ENCODE measurements at regions not wholly inside any gene's neighbourhood (a gene's known extent, or its start where the extent isn't known, plus 50 kb on each side); places are given as distances from the start of the nearest gene placed in this dataset.

DNA sequence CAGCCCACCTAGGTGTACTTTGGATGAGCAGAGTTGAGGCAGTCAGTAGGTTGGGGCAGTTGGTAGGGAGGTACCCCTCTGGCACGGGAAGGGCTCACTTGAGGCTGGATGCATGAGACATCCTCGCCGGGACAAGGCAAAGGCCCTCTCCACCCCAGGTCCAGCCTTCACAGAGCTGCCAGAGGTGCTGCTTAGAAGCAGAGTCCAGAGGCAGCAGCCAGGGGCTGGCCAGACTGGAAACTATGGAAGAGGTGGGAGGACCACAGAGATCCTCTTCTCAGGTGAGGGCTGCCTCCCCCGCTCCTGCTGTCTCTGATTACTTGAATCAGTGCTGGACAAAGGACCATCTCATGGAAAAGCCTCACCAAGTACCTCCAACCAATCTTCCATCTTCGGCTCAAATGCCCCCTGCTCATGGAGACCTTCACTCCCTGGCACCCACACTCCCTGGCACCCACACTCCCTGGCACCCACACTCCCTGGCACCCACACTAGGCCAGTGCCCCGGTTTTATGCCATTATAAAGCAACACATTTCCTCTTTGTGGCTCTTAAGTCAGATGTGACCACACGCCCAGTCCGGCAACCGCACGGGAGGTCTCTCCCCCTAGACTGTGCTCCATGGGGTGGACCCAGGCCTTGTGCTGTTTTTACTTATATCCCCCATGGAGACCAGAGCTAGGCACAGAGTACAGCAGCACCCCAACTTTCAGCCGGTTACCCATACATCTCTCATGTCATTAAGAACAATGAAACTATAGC lies 100.1 kb downstream of the YTHDF1 start:
- no peak for DNase-seq

DNA sequence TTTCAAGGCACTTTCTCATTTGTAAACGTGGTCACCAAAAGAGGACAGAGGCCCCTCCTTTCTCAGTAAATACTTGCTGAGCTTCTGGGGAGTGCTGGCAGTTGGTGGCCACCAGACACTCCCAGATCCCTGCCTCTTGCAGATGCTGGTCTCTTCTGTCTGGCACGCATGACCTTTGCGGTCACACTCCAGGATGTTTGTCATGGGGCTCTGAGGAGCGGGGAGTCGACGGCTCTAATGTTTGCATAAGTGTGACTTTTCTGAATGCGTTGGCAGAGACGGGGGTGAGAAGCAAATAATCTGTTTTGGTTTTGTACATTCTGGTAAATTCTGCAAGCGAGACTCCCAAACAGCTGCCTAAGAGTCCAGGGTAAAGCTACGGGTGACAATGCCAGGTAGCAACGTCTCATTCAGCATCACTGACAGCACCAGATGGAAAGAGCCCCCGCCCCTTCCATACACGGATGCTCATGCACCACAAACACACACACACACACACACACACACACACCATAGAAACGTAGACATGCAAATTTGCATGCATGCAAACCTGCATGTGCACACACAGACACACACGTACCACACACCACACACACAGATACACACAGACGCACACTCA lies 101.1 kb downstream of the YTHDF1 start:
- peak; percentile 46 for DNase-seq

DNA sequence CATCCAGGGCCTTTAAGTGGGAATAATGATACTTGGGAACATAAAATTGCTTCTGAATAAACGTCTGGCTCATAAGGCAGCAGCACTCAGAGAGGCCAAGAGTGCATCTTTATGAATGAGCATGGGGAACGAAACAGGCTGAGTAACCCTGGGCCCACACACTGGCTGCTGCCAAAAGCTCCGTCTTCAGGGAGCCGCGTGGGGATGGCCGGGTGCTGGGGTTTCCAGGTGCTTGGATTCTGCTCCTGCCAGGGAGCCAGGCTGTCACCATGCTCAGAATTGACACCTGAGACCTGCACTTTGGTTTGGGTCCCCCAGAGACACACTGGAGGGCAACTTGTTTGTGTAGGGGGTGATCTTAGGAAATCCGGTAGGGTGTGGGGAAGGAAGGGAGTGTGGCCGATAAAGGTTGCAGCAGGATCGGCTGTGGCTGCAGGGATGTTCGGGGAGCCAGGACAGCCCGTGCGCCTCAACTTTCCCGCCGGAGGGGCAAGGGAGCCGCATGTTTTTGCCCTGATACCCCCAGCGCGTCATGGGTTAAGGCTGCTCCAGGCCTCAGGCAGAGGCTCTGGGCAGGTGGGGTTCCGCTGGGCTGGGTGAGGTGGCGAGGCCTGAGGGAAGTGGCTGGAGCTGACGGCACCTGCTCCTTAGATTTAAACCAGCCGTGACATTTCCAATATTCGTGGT lies 101.8 kb downstream of the YTHDF1 start:
- no peak for DNase-seq

DNA sequence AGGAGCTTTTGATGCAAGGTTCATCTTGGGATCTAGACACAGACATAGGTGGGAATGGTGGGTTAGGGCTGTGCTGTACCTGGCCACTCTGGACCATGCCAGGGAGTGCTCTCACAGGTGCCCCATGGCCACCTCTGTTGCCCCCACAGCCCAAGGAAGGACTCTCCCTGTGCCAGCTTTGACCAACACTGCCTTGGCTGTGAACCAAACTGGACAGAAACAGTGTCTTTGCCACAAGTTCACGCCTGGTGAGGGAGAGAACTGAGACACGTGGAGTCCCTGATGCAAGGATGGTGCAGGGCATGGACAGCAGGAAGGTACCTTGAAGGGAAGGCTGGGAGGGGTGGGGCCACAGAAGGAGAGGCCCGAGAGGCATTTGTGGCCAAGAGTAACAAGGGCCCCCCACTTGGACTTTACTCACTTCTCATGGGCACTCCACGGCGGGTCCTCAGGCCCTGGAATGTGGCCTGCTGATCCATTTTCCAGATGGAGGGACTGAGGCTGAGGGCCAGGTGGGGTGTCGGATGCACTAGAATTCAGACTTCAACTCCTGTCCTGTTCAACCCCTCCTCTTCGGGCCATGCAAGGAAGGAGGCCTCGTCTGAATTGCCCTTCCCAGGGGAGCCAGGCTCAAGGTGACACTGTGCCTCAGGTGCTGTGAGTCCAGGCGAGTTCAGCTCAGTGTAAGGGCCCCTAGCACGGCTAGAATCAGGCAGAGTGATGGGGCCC lies 103.3 kb downstream of the YTHDF1 start:
- no peak for DNase-seq

DNA sequence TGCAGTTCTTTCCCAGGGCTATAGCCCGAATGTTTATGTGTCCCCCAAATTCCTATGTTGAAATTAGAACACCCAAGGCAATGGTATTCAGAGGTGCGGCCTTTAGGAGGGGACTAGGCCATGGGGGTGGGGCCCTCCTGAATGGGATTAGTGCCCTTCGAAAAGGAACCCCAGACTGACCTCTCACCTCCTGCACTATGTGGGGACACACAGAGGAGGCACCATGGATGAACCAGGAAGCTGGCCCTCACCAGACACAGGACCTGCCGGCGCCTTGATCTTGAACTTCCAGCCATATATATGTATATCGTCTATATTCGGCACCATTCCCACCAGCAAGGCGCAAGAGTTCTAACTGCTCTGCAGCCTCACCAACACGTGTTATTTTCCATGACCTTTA lies 101.5 kb upstream of the BHLHE23 start:
- DNase-seq, result no peak

DNA sequence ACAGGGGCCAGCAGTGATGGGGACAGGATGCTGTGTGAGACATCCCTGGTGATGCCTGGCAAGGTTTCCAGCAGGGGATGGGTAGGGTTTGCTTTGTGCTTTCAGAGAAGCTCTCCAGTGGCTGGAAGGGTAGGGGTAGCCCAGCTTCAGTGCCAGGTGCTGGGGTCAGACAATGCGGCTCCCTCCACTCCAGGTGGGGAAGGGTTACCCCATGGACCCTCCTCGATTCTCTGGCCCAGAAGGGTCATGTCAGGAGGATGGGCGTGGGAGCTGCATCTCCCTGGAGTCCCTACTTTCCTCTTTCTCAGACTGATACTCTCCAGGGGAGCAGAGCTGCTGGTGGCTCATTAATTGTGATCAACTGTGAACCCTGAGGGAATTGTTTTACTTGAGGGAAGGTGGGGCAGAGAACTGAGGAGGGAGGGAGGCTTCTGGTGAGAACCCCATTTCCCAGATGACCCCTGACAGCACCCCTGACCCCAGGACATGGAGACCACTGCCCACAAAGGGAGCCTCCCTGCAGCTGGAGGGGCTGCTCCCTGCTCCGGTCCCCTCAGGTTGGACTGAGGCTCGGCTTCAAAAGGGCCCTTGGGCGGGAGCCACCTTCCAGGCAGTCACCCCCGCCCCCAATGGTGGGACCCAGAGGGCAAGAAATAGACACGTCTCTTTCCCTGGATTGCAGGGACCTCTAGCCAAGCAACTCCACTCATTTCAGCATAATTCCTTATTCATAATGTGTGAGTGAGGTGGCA lies 100.9 kb upstream of the BHLHE23 start:
- DNase-seq, result no peak

DNA sequence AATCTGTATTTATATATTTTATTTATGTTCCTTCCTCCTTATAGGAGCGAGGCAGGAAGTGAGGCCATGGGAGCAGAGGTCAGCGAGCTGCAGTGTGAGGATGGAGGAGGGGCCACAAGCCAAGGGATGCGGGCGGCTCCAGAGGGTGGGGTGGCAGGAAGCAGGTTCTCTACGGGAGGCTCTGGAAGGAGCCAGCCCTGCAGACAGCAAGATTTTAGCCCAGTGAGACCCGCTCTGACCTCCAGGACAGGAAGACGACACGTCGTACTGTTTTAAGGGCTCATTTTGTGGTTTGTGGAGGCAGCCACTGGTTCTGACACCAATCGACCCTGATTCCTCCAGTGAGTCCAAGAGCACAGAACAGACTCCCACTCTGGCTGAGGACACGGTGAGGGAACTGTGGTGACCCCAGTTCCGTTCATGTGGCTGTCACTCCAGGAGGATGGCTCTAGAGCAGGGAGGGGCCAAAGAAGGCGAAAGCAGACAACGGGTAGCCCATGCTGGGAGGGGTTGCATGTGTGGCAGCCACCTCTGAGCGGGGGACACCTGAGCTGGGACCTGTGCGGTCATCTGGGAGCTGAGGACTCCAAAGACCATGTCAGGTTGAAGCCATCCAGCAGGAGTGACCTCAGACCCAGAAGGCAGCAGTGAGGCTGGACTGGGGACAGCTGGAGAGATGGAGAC lies 100.1 kb upstream of the BHLHE23 start:
- no peak for DNase-seq

DNA sequence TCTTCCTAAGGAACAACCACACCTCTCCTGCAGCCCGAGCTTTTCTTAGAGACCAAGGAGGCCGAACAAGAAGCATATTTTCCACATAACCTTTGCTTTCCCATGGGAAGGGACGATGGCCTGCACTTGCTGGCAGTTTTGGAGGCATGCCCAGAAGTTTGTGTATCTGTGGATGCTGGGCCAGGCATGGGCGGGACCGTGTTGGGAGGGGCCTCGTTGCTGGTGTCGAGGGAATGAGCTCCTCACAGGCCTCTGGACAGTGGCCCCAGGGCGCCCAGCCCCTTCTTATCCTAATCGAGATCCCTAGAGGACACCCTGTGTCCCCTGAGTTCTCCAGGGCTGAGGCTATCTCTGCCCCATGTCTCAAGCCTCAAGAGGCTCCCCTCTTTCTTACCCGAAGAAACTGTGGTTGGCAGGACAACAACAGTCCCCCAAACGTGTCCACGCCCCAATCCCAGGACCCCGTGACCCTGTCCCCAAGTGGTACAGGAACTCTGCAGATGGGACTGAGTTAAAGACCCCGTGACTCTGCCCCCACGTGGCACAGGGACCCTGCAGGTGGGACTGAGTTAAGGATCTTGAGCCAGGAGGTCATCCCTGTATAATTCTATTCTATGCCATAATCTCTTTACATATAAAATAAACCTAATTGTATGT lies 99.5 kb upstream of the BHLHE23 start:
- peak; percentile 39 for DNase-seq

DNA sequence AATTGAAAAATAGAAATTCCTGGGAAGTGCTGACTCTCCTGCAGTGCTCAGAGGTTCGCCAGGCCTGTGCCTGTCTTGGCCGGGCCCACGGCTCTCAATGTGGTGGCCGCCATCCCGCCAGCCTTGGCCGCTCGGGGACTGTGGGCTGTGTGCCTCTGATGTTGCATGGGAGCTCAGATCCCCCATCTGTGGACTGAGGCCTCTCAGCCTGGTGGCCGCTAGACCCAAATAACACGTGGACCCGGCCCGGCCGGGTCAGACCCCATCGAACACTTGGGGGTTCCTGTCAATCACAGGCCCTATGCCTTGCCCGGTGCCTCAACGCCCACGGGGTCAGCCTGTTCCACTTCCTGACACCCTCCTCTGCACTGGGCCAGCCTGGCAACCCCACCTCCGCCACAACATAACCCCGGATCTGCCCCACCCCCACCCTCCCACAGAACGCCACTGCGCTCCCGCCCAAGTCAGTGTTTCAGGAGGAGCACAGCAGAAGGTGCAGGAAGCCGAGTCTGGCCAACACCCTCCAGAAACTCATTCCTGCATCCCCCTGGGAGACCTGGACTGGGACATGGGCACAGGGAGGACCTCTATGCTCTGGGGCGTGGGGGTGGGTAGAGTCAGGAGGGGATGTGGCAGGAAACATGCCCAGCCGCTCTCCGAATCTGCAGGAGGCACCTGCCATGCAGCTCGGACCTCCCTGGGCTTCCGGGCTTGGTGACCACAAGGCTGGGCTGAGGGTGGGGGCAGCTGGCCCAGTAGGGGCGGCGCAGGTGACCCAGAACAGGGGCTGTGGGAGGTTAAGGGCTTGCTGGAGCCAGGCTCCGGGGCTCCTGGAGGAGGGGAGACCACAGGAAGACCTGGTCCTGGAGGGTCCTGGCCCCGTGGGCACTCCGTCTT lies 98.7 kb upstream of the BHLHE23 start:
- no peak for DNase-seq

DNA sequence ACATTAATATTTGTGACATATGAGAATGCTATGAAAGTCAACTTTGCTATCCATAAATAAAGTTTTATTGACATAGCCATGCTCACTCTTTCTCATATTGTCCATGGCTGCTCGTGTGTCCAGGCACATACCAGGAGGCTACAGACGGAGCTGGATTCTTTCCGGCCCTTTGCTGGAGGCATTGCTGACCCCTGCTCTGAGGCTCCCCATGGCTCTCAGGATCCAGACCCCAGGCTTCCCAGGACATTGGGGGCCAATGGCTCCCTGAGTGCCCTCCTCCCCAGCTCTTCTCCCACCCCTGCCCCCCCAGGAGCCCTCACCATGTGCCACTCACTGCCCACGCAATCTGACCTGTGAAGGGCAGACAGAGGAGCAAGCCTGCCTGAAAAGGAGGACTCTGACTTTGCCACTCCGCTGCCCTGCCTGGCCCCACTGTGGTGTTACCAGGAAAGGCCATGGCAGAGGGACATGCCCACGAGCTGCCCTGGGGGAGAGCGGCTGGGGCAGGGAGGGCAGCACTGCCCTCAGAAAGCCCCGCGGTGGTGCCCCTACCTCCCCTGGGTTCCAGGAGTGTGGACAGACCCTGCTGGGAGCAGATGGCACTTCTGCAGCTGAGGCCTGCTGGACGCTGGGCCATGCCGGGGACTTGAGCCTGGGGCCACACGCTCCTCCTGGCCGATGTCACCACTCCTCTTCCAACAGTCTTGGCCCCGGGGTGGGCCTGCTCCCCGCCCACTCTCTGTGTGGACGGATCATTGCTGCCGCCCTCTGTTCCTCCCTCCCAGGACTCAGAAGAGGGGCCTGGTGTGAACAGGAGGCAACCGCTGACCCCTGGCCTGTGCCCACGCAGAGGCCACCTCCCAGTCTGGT lies 97.8 kb upstream of the BHLHE23 start:
- no peak for DNase-seq

DNA sequence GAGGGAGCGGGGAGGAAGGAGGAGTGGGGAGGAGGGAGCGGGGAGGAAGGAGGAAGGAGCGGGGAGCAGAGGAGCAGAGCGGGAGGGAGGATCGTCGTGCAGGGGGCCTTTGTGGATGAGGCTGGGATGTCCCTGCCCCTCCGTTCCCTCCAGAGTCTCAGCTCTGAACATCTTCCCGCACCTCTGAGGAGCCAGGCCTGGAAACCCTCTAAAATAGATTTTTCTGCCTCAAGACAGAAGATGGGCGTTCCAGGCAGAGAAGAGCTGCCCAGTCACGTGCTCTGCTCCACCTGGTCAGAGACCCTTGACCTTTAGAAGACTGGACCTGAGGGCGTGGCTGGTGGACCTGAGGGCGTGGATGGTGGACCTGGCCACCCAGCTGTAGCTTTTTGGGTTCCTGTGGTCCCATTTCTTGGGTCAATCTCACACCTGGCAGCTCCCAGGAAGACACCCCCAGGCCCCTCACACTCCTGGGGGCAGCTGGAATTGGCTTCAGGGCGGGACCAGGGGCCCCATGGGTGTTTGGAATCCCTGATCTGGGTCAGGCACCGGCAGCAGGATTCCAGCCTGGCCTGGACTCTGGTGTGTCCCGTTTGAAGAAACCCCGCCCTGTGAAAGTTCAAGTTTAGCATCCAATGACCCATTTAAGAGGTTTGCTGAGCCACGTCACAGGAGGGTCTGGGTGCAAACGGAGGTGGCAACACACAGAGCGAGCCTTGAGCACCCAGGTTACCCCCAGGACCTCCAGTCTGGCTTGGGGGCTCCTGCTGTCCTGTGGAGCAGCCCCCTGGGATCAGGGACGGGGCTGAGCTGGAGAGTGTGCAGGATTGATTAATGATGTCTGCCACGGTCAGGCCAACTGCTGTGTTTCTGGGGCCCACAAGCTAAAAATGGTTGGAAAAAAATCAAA lies 96.9 kb upstream of the BHLHE23 start:
- no peak for DNase-seq

DNA sequence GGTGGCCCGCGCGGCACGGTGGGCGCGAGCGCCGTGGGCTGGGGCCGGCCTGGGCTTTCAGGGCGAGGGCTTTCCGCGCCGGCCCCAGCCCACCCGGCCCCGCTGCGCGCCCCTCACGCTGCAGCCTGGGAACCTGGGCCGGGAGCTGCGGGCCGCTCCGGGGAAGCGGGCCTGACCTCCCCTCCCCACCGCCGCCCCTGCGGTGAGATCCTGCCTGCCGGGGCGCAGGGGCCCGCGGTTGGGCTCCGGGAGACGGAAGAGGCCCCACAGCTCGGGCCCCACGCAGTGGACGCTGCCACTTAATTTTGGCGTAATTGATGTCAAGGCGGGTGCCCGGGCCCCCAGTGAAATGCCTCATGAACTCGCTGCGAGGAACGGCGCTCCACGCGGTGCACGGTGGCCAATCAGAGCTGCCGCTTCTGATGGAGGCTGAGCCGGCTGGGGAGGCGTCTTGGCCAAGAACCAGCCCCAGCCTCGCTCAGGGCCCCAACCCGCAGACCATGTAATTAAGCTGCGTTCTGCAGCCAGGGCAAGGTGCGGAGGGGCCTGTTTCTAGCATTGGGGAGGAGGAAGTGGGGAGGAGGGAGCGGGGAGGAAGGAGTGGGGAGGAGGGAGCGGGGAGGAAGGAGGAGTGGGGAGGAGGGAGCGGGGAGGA lies 96.1 kb upstream of the BHLHE23 start:
- peak; percentile 74 for DNase-seq

DNA sequence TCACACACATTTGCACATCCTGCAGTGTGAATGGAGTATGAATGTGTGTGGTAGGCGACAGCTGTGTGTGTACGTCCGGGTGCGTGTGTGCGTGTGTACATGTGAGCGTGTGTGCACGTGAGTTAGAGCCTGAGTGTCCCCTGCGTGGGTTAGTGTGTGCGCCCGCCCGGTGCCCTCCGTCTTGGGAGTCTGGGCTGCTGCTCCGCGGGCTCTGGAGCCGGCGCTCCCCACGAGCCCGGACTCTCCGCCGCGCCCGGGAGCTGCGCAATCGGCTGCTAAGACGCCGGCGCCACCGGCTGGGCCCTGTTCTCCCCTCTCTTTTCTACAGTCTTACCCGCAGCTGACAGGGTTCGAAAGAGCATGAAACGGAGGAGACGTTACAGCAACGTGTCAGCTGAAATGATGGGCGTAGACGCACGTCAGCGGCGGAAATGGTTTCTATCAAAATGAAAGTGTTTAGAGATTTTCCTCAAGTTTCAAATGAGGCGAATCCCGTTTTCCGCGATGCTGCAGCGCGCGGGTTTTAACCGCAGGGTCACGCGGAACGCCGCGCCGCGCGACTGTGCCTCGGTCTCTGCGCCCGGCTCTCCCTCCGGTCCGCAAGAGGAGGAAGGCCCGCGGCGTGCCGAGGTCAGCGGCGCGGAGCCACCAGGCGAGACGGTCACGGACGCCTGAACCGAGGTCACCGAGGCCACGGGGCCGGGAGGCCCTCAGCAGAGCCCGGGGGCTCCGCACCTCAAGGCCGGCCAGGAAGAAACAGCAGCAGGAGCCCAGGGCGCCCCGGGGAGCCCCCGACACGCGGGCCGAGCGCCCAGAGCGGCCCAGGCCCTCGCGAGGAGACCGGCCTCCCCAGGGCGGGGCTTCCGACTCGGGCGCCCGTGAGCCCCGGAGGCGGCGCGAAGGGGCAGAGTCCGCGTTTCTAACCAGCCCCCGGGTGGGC lies 95.3 kb upstream of the BHLHE23 start:
- peak; percentile 71 for DNase-seq

DNA sequence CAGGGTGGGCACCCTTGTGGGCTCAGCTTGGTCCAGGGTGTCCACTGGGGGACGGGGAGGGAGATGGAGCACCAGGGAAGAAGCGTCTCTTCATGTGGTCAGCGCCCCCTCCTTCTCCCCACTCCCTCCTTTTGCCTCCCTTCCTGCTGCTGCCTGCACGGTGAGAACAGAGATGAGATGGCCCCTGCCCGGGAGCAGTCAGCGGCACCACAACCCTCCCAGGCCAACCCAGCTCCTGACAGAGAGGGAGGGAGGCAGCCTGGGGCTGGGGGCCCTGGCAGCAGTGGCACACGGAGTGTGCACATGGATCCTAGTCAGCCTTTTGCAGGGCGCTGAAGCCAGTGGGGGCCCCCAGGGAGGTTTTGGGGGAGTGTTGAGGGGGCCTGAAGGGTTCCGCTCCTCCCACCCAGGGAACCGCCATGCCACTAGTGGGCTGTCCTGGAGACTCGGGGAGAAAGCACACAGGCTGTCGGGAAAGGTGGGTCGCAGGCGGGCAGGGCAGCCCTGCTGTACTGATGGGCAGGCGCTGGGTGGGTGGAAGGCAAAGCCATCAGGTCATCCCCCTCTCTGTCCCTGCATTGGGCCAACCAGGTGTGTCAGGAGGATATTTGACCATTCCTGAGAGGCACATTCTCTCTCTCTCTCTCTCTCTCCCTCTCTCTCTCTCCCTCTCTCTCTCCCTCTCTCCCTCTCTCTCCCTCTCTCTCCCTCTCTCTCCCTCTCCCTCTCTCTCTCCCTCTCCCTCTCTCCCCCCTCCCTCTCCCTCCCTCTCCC lies 94.3 kb upstream of the BHLHE23 start:
- DNase-seq, result no peak

DNA sequence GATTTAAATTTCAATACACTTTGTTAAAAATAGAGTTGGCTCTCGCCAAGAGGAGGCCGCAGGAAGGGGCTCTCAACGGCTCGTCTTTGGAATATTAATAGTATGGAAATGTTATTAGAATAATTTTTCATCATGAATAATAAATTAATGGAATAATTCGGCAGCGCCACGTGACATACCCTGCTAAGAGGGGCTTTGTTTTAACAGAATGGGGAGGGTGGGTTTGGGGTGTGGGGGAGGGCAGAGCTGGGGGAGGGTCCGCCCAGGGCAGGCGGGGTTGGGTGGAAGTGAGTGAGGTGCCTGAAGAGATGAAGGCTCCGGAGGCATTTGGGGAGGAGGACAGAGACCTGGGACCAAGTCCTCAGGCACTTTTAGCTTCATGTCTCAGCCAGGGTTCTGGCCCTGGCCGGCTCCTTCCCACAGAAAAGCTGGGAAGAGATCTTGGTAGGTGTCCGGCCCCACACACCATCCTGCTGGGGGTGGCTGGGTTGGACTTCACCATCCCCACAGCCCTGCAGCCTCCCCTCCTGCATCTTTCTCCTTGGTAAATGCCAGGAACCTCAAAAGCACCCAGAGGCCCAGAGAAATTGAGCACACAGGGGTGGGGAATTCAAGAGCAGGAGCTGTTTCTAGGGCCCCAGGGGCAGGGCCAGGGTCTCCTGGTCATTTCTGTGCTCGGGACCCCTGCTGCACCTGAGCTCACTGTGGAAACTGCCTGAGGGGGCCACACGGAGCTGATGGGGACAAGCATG lies 93.6 kb upstream of the BHLHE23 start:
- no peak for DNase-seq
